ENCODE measurements at regions not wholly inside any gene's neighbourhood (a gene's known extent, or its start where the extent isn't known, plus 50 kb on each side); places are given as distances from the start of the nearest gene placed in this dataset.

DNA sequence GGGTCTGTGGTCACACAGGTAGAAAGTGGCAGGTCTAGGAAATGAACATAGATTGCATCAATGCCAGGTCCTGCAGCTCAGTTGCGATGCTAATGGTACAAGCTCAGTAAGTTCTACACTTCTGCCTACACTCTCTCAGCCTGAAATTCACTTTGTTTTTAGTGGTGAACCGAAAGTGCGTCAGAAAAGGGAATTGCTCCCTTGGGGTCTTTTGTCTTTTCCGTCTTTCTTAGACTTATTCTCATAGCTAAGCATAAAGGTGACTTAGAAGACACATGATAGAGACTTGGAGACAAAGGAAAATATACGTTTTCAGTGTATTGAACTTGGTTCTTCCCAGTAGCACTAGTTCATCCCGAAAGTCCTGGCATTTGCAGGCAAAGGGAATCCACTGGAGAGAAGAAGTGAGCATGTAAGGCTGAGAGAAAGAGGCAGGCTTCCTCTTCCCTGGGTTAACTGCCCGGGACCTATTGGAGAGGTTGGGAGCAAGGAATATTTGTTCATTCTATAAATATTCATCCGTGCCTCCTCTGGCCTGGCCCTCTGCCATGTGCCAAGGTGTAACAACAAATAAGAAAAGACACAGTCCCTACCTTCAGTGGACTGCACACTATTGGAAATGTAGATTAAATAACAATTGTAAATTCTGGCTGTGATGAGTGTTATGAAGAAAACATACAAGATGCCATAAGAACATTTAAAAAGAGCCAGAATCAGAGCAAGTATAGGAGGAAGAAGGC lies 785.8 kb downstream of the MED13L start:
- TF ChIP-seq, protein P1, sequence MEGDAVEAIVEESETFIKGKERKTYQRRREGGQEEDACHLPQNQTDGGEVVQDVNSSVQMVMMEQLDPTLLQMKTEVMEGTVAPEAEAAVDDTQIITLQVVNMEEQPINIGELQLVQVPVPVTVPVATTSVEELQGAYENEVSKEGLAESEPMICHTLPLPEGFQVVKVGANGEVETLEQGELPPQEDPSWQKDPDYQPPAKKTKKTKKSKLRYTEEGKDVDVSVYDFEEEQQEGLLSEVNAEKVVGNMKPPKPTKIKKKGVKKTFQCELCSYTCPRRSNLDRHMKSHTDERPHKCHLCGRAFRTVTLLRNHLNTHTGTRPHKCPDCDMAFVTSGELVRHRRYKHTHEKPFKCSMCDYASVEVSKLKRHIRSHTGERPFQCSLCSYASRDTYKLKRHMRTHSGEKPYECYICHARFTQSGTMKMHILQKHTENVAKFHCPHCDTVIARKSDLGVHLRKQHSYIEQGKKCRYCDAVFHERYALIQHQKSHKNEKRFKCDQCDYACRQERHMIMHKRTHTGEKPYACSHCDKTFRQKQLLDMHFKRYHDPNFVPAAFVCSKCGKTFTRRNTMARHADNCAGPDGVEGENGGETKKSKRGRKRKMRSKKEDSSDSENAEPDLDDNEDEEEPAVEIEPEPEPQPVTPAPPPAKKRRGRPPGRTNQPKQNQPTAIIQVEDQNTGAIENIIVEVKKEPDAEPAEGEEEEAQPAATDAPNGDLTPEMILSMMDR (IDR thresholded peaks at IDR 0.05; ENCODE audit: low read length), result no peak
- no peak for TF ChIP-seq EZH2 (IDR thresholded peaks at IDR 0.05; ENCODE audit: borderline replicate concordance, low read length)

All from OCI-LY1 (cell line).